Psoas muscle (tissue), 7 donors: ENCODE measurements at regions not wholly inside any gene's neighbourhood (a gene's known extent, or its start where the extent isn't known, plus 50 kb on each side); places are given as distances from the start of the nearest gene placed in this dataset.

Experiments
- ATAC-seq, 4 donors: fragments of 200-7000 bp; cut with Tn5 transposase; one replicate each; pipeline ENCODE4 v1.9.1; 2020; ENCODE audit warnings: moderate library complexity in 3 of 4, mild to moderate bottlenecking in 2 of 4
- DNase-seq, 2 donors: peaks; one replicate each; pipeline ENCODE4 v3.0.0-alpha.2; 2020
- H3K27ac ChIP-seq: fragments of 200-600 bp; one replicate; pipeline ENCODE4 v1.8.0; 2022
- H3K27me3 ChIP-seq, 3 donors: fragments of 200-600 bp in 1 of 3; one replicate each; pipeline versions ENCODE4 v1.6.1 to v1.8.0; 2013 to 2022; ENCODE audit warnings: low read length in 2 of 3, mild to moderate bottlenecking in 2 of 3, moderate library complexity in 1 of 3; ENCODE audit not compliant: insufficient read depth in 3 of 3
- H3K36me3 ChIP-seq, 2 donors: fragments of 200-600 bp in 1 of 2; one replicate each; pipeline versions ENCODE4 v1.6.1 to v1.8.0; 2013 to 2022; ENCODE audit warnings: low read depth in 1 of 2, mild to moderate bottlenecking in 1 of 2, moderate library complexity in 1 of 2; ENCODE audit not compliant: insufficient read depth in 1 of 2
- H3K4me1 ChIP-seq: fragments of 200-600 bp; one replicate; pipeline ENCODE4 v1.8.0; 2022
- H3K4me3 ChIP-seq: fragments of 200-600 bp; one replicate; pipeline ENCODE4 v1.8.0; 2022; ENCODE audit warnings: mild to moderate bottlenecking
- H3K9me3 ChIP-seq: fragments of 200-600 bp; one replicate; pipeline ENCODE4 v1.8.0; 2022
- CTCF ChIP-seq: fragments of 200-600 bp; IDR thresholded peaks from one replicate; pipeline ENCODE4 v1.8.0; 2022; ENCODE audit warnings: antibody characterized with exemption
- WGBS, 3 donors: extraction: QIAGEN DNeasy Blood & Tissue Kit; methylation state at CpG; one replicate each; pipeline versions ENCODE4 v1.1.6 to v1.1.7; 2013; 5-methylcytosine and 5-hydroxymethylcytosine counted together
- intact Hi-C, 2 donors: fragments of 100-400 bp; cut with DNase I; formaldehyde crosslinking; loops; one replicate each; pipeline versions ENCODE4 v1.11.0 to v1.14.2; 2022
- donor health status: healthy with polysubstance abuse.
- donor health status: DM: no; HTN: no; CAD: no; lungs with moderate emphysema.
- donor health status: Bipolar disorder and iron deficiency.
- donor health status: healthy.
- donor health status: DM: yes; HTN: yes; CAD: no.
- donor health status: DM: no; HTN: no; CAD: no.
- donor health status: DM: yes; HTN: yes; CAD: no.

DNA sequence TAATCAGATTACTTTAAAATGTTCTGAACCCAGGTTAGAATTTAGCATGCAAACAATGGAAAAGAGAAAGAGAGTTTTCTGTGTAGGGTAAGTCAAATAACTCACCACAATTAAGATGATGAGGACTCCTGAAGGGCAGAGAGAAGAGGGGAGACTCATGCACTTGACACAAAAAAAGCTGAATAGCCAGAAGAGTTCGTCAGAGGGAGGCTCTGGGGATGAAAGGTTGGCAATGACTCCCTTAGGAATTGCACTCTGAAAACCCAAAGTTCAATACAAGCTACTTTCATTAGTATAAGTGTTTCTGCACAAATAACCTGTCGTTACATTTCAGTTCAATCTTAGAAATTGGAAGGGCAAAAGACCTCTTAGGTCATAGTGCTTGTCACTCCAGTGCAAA lies 434.4 kb upstream of the PCDH9 start:
- ATAC-seq, result no peak
- no peak for DNase-seq
- intact Hi-C loops, result no loop called here
- Histone ChIP-seq H3K9me3 (no peaks in the 10 kb centered on the region), H3K36me3 (no peaks in the 10 kb centered on the region), H3K27me3 (no peaks in the 10 kb centered on the region), H3K27ac (no peak overlapping the region), H3K4me3 (no peak overlapping the region), H3K4me1 (no peaks in the 10 kb centered on the region)
- WGBS, 3 donors, result 41 to 48% (median 47%) methylated on average over 2 of the region's 2 CpGs
- no peak for TF ChIP-seq CTCF

DNA sequence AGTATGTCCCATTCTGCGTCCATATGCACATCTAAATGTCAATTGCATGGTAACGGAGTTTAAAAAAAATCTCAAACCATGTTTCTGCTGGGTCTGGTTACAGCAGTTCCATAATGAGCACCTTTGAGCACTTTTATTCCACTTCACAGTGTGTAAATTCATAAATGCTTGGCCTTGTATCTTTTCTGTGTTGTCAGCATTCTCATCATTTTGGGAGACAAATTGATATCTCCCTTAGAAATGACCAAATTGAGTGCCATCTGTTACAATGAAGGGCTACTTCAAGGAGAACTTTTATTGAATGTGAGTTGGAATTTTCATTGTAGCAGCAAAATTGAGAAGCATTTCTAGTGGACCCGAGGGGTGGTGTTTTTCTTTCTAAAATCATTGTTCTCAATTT lies 432.9 kb upstream of the PCDH9 start:
- H3K4me3 ChIP-seq, result no peak overlapping the region
- DNase-seq (no peak), ATAC-seq (no peak)
- H3K4me1 ChIP-seq, result no peaks in the 10 kb centered on the region
- H3K27ac ChIP-seq, result no peak overlapping the region
- no peaks in the 10 kb centered on the region for H3K27me3 ChIP-seq
- 76 to 83% (median 77%) methylated on average over 3 of the region's 3 CpGs for WGBS, 3 donors
- no peak for TF ChIP-seq CTCF
- intact Hi-C loops, result no loop called here
- no peaks in the 10 kb centered on the region for H3K9me3 ChIP-seq
- no peaks in the 10 kb centered on the region for H3K36me3 ChIP-seq

GRCh38 chr13:67652887-67653286 lies 422.8 kb upstream of the PCDH9 start:
- no peak for ATAC-seq
- TF ChIP-seq CTCF, result no peak
- no peaks in the 10 kb centered on the region for H3K9me3 ChIP-seq
- intact Hi-C loops, result no loop called here
- no peaks in the 10 kb centered on the region for H3K27me3 ChIP-seq
- no peaks in the 10 kb centered on the region for H3K4me1 ChIP-seq
- no peak for DNase-seq
- no peaks in the 10 kb centered on the region for H3K36me3 ChIP-seq
- H3K4me3 ChIP-seq, result no peak overlapping the region
- H3K27ac ChIP-seq, result no peak overlapping the region
- 45 to 48% (median 47%) methylated on average over 3 of the region's 3 CpGs for WGBS, 3 donors

GRCh38 chr13:67651908-67652465 lies 421.9 kb upstream of the PCDH9 start:
- intact Hi-C loops, result no loop called here
- ATAC-seq (no peak), DNase-seq (no peak)
- Histone ChIP-seq H3K27me3 (no peaks in the 10 kb centered on the region), H3K9me3 (no peaks in the 10 kb centered on the region), H3K4me1 (no peaks in the 10 kb centered on the region), H3K36me3 (no peaks in the 10 kb centered on the region), H3K27ac (no peak overlapping the region), H3K4me3 (no peak overlapping the region)
- no peak for TF ChIP-seq CTCF
- WGBS, 3 donors, result 52 to 54% (median 53%) methylated on average over 3 of the region's 3 CpGs

DNA sequence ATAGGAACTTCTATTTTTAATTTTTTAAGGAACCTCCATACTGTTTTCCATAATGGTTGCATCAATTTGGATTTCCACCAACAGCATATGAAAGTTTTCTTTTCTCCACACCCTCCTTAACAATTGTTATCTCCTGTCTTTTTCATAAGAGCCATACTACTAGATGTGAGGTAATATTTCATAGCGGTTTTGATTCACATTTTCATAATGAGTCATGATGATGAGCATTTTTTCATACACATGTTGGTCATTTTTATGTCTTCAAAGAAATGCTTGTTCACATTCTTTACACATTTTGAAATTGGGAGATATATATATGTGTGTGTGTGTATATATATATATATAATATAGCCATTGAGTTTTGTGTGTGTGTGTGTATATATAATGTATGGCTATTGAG lies 420.3 kb upstream of the PCDH9 start:
- H3K4me3 ChIP-seq, result no peak overlapping the region
- no peaks in the 10 kb centered on the region for H3K36me3 ChIP-seq
- no peaks in the 10 kb centered on the region for H3K4me1 ChIP-seq
- no peak for DNase-seq
- TF ChIP-seq CTCF, result no peak
- ATAC-seq, result no peak
- no peak overlapping the region for H3K27ac ChIP-seq
- WGBS, 3 donors, result 88 to 98% (median 92%) methylated on average over 1 of the region's 1 CpG
- no peaks in the 10 kb centered on the region for H3K9me3 ChIP-seq
- H3K27me3 ChIP-seq, result no peaks in the 10 kb centered on the region
- intact Hi-C loops, result no loop called here
